Natural killer cell (primary cell): ENCODE measurements at regions not wholly inside any gene's neighbourhood (a gene's known extent, or its start where the extent isn't known, plus 50 kb on each side); places are given as distances from the start of the nearest gene placed in this dataset.

Experiments used
- ATAC-seq, 3 donors: fragments of 150-1000 bp in 2 of 3; fragments of 200-7000 bp in 1 of 3; cut with Tn5 transposase; 1 replicate in 1 of 3; 2 replicates in 2 of 3; pipeline ENCODE4 v1.10.0; 2021; ENCODE audit warnings: mild to moderate bottlenecking in 2 of 3, moderate library complexity in 2 of 3
- DNase-seq, 2 donors: peaks; one replicate each; pipeline versions ENCODE4 v3.0.0 to v3.0.0-alpha.2; 2013 to 2021; ENCODE audit warnings: mixed read lengths in 1 of 2
- H3K27ac ChIP-seq: one replicate; pipeline ENCODE4 v1.5.1; 2013; ENCODE audit warnings: mild to moderate bottlenecking, low read length
- H3K27me3 ChIP-seq: one replicate; pipeline ENCODE4 v1.6.1; 2013; ENCODE audit warnings: low read length; ENCODE audit not compliant: control insufficient read depth, insufficient read depth
- H3K36me3 ChIP-seq: one replicate; pipeline ENCODE4 v1.6.1; 2013; ENCODE audit warnings: low read length; ENCODE audit not compliant: control insufficient read depth, insufficient read depth
- H3K4me1 ChIP-seq: one replicate; pipeline ENCODE4 v1.6.1; 2013; ENCODE audit warnings: low read length; ENCODE audit not compliant: control insufficient read depth, insufficient read depth
- H3K4me3 ChIP-seq: one replicate; pipeline ENCODE4 v1.5.1; 2013; ENCODE audit warnings: low read length
- H3K9me3 ChIP-seq: one replicate; pipeline ENCODE4 v1.6.1; 2013; ENCODE audit warnings: low read length; ENCODE audit not compliant: control insufficient read depth, insufficient read depth
- H3K27ac Mint-ChIP-seq, 2 donors: one replicate each; pipeline ENCODE4 v1.8.0; 2022; ENCODE audit warnings: mild to moderate bottlenecking in 2 of 2, mixed read lengths in 2 of 2, moderate library complexity in 1 of 2
- H3K27me3 Mint-ChIP-seq, 2 donors: one replicate each; pipeline ENCODE4 v1.8.0; 2022; ENCODE audit warnings: low read depth in 2 of 2, mixed read lengths in 2 of 2
- H3K36me3 Mint-ChIP-seq: one replicate; pipeline ENCODE4 v1.8.0; 2022; ENCODE audit warnings: mixed read lengths
- H3K4me1 Mint-ChIP-seq, 2 donors: one replicate each; pipeline ENCODE4 v1.8.0; 2022; ENCODE audit warnings: mixed read lengths in 2 of 2
- H3K4me3 Mint-ChIP-seq: one replicate; pipeline ENCODE4 v1.8.0; 2022; ENCODE audit warnings: mild to moderate bottlenecking, moderate library complexity, mixed read lengths
- H3K9me3 Mint-ChIP-seq, 2 donors: one replicate each; pipeline ENCODE4 v1.8.0; 2022; ENCODE audit warnings: mixed read lengths in 2 of 2
- WGBS: methylation state at CpG from one replicate; pipeline ENCODE4 v1.1.7; 2013; ENCODE audit warnings: missing lambda C conversion rate; ENCODE audit not compliant: insufficient coverage; 5-methylcytosine and 5-hydroxymethylcytosine counted together
- intact Hi-C: fragments of 100-400 bp; cut with micrococcal nuclease; formaldehyde crosslinking; loops from one replicate; pipeline ENCODE4 v1.14.2; 2022
- TF ChIP-seq, protein P1 (sequence below): fragments of 200-600 bp; IDR thresholded peaks from one replicate; pipeline ENCODE4 v1.8.0; 2022; ENCODE audit warnings: antibody characterized with exemption

DNA sequence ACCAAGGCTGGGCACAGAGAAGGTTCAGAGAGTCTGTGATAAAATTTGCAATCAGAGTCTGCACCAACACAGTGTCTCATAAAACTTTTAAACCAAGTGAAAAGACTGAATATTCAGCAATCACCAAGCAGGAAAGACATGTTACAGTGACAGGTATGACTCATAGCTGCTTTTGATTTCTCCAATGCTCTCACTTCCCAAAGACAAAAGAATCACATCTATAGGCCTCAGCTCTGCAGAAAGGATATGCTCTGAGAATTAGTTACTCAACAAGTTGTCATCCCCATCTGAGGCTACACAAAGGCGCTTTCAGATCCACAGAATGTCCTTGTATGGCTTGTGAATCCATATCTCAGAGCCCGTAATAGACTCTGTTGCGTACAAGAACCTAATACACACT, 92.5 kb downstream of the KCNF1 start:
- H3K4me3 ChIP-seq: no peak overlapping the region
- H3K27me3 ChIP-seq: no peaks in the 10 kb centered on the region
- TF ChIP-seq, protein P1, sequence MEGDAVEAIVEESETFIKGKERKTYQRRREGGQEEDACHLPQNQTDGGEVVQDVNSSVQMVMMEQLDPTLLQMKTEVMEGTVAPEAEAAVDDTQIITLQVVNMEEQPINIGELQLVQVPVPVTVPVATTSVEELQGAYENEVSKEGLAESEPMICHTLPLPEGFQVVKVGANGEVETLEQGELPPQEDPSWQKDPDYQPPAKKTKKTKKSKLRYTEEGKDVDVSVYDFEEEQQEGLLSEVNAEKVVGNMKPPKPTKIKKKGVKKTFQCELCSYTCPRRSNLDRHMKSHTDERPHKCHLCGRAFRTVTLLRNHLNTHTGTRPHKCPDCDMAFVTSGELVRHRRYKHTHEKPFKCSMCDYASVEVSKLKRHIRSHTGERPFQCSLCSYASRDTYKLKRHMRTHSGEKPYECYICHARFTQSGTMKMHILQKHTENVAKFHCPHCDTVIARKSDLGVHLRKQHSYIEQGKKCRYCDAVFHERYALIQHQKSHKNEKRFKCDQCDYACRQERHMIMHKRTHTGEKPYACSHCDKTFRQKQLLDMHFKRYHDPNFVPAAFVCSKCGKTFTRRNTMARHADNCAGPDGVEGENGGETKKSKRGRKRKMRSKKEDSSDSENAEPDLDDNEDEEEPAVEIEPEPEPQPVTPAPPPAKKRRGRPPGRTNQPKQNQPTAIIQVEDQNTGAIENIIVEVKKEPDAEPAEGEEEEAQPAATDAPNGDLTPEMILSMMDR: no peak
- H3K4me1 Mint-ChIP-seq: no peaks in the 10 kb centered on the region
- no peaks in the 10 kb centered on the region for H3K36me3 ChIP-seq
- intact Hi-C loops: no loop called here
- no peak for ATAC-seq
- H3K4me3 Mint-ChIP-seq: no peak overlapping the region
- no peaks in the 10 kb centered on the region for H3K9me3 ChIP-seq
- DNase-seq: no peak
- H3K27me3 Mint-ChIP-seq: peaks cover 0 to 18% of the 10 kb centered on the region in 2 donors
- 89% methylated on average over 1 of the region's 3 CpGs for WGBS
- no peaks in the 10 kb centered on the region for H3K4me1 ChIP-seq
- no peak overlapping the region for H3K27ac ChIP-seq
- H3K27ac Mint-ChIP-seq: no peak overlapping the region
- no peaks in the 10 kb centered on the region for H3K36me3 Mint-ChIP-seq
- H3K9me3 Mint-ChIP-seq: no peaks in the 10 kb centered on the region

DNA sequence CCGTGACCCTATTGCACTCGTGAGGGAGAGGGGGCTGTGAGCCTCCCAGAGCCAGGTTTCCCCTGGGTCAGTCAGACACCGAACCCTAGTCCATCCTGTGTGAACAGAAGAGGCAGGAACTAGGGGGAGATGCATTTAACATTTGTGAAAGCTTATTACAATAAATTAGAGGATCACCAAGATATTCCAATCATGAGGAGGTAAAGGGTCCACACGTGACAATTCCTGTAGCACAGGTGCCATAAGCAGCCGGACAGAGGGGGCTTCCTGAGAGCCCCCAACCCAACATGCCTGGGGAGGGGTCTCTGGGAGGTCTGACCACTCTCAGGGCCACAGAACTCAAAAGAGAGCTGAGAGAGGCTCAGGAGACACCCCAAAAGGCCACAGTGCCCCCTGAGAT, 93.3 kb downstream of the KCNF1 start:
- WGBS: 83% methylated on average over 5 of the region's 5 CpGs
- Histone ChIP-seq H3K4me3 (no peak overlapping the region), H3K36me3 (no peaks in the 10 kb centered on the region), H3K9me3 (no peaks in the 10 kb centered on the region), H3K27ac (no peak overlapping the region), H3K4me1 (no peaks in the 10 kb centered on the region), H3K27me3 (no peaks in the 10 kb centered on the region)
- TF ChIP-seq, protein P1: no peak
- Mint-ChIP-seq H3K36me3 (no peaks in the 10 kb centered on the region), H3K27ac (no peak overlapping the region), H3K27me3 (peaks cover 0 to 21% of the 10 kb centered on the region in 2 donors), H3K9me3 (no peaks in the 10 kb centered on the region), H3K4me1 (no peaks in the 10 kb centered on the region), H3K4me3 (no peak overlapping the region)
- DNase-seq: no peak
- intact Hi-C loops: no loop called here
- ATAC-seq: no peak

DNA sequence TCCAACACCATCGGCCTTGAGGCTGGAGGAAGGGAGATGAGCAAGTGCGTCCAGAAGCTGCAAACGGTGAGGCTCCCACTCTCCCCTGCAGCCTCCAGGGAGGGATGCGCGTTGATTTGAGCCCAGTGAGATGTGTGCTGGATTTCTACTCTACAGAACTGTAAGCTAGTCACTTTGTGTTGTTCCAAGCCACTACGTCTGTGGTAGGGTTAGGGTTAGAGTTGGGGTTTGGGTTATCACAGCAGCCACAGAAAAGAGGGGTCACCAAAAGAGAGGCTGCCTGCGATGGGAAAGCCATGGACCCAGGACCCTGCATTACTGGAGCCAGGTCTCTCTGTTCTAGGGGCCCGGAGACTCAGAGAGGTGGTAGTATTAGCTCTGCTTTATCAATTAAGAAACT, 94.5 kb downstream of the KCNF1 start:
- H3K4me1 ChIP-seq: no peaks in the 10 kb centered on the region
- no peak overlapping the region for H3K27ac Mint-ChIP-seq
- ATAC-seq: no peak
- peaks cover 4% of the 10 kb centered on the region for H3K9me3 ChIP-seq
- H3K4me3 ChIP-seq: no peak overlapping the region
- H3K27me3 Mint-ChIP-seq: peaks cover 0 to 21% of the 10 kb centered on the region in 2 donors
- H3K36me3 Mint-ChIP-seq: no peaks in the 10 kb centered on the region
- whole genome bisulfite sequencing: 92% methylated on average over 8 of the region's 8 CpGs
- H3K36me3 ChIP-seq: no peaks in the 10 kb centered on the region
- intact Hi-C loops: no loop called here
- no peaks in the 10 kb centered on the region for H3K27me3 ChIP-seq
- H3K4me1 Mint-ChIP-seq: no peaks in the 10 kb centered on the region
- no peak overlapping the region for H3K27ac ChIP-seq
- no peaks in the 10 kb centered on the region for H3K9me3 Mint-ChIP-seq
- TF ChIP-seq, protein P1: no peak
- DNase-seq: no peak
- no peak overlapping the region for H3K4me3 Mint-ChIP-seq

DNA sequence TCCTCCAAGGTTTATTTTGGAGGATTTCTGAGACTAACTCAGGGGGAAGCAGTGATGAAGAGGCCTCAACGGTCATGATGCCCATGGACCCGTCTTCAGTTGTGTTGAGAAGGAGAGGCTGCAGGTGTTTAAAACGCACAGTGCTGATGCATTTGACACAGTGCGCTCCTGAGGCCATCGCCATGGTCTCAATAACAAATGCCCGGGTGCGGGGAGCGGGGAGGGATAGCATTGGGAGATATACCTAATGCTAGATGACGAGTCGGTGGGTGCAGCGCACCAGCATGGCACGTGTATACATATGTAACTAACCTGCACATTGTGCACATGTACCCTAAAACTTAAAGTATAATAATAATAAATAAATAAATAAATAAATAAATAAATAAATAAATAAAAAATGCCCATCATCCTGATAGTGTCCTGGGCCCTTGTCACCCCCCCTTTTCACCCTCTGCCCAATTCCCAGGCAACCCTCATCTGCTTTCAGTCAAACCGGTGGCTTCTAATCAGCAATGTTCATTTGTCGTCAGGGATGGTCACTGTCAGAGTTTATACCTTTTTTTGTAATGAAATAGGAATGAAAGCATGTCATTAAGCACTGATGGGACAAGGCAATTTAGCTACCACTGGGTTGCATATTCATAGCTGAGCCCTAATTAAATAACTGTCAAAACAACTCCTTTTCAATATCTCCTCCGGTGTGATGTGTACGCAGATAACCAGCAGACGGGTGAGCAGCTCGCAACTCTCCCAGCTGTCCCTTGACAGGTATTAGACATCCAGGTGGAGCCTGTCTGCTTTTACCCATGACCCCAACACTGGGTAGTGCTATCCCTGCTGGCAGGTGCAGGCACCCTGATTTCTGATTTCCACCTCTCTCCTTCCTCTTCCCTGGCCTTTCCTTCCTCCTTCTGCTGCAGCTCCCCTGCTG, 95.9 kb downstream of the KCNF1 start:
- no peaks in the 10 kb centered on the region for H3K4me1 ChIP-seq
- ATAC-seq (no peak), DNase-seq (no peak)
- TF ChIP-seq, protein P1: no peak
- WGBS: 96% methylated on average over 14 of the region's 18 CpGs
- no peak overlapping the region for H3K4me3 Mint-ChIP-seq
- no peaks in the 10 kb centered on the region for H3K36me3 ChIP-seq
- H3K27me3 ChIP-seq: no peaks in the 10 kb centered on the region
- intact Hi-C loops: no loop called here
- no peaks in the 10 kb centered on the region for H3K4me1 Mint-ChIP-seq
- no peak overlapping the region for H3K27ac ChIP-seq
- H3K9me3 ChIP-seq: peaks cover 8% of the 10 kb centered on the region
- H3K4me3 ChIP-seq: no peak overlapping the region
- no peaks in the 10 kb centered on the region for H3K9me3 Mint-ChIP-seq
- H3K27me3 Mint-ChIP-seq: peaks cover 0 to 13% of the 10 kb centered on the region in 2 donors
- H3K27ac Mint-ChIP-seq: no peak overlapping the region
- H3K36me3 Mint-ChIP-seq: no peaks in the 10 kb centered on the region
